ENCODE measurements at regions not wholly inside any gene's neighbourhood (a gene's known extent, or its start where the extent isn't known, plus 50 kb on each side); places are given as distances from the start of the nearest gene placed in this dataset.

GRCh38 chr16:65863236-65863635, 503.3 kb upstream of the CDH5 start:
- Histone ChIP-seq H3K4me1 (ENCODE audit: control insufficient read depth in 1 of 2, extremely low read depth in 1 of 2, insufficient read depth in 2 of 2, low read length in 2 of 2) (no peaks in the 10 kb centered on the region), H3K27me3 (replicated peaks in 1 of 2; ENCODE audit: control insufficient read depth in 2 of 2, extremely low read depth in 1 of 2, insufficient read depth in 2 of 2, low read length in 1 of 2) (peaks cover 0 to 2% of the 10 kb centered on the region in 2 experiments), H3K4me3 (ENCODE audit: control insufficient read depth in 1 of 2, extremely low read depth in 1 of 2, low read length in 1 of 2) (no peak overlapping the region), H3K27ac (ENCODE audit: low read length) (no peak overlapping the region), H3K36me3 (ENCODE audit: control insufficient read depth in 2 of 2, extremely low read depth in 1 of 2, insufficient read depth in 1 of 2, low read length in 1 of 2) (no peaks in the 10 kb centered on the region), H3K9me3 (no peaks in the 10 kb centered on the region)
- Mint-ChIP-seq H3K4me3 (no peak overlapping the region), H3K27me3 (no peaks in the 10 kb centered on the region), H3K9me3 (peaks cover 3 to 7% (median 6%) of the 10 kb centered on the region in 3 donors), H3K27ac (no peak overlapping the region), H3K4me1 (no peaks in the 10 kb centered on the region), H3K36me3 (no peaks in the 10 kb centered on the region)
- ChIA-PET POLR2A (no interaction called here), CTCF (no interaction called here)
- DNase-seq (no peak), ATAC-seq (replicated peaks in 1 of 4) (no peak)
- 80% methylated on average over 1 of the region's 2 CpGs for WGBS (ENCODE audit: insufficient coverage)

GRCh38 chr16:65861131-65861731, 505.3 kb upstream of the CDH5 start:
- Histone ChIP-seq H3K36me3 (ENCODE audit: control insufficient read depth in 2 of 2, extremely low read depth in 1 of 2, insufficient read depth in 1 of 2, low read length in 1 of 2) (no peaks in the 10 kb centered on the region), H3K27me3 (replicated peaks in 1 of 2; ENCODE audit: control insufficient read depth in 2 of 2, extremely low read depth in 1 of 2, insufficient read depth in 2 of 2, low read length in 1 of 2) (peaks cover 0 to 2% of the 10 kb centered on the region in 2 experiments), H3K27ac (ENCODE audit: low read length) (no peak overlapping the region), H3K4me1 (ENCODE audit: control insufficient read depth in 1 of 2, extremely low read depth in 1 of 2, insufficient read depth in 2 of 2, low read length in 2 of 2) (no peaks in the 10 kb centered on the region), H3K9me3 (no peaks in the 10 kb centered on the region), H3K4me3 (ENCODE audit: control insufficient read depth in 1 of 2, extremely low read depth in 1 of 2, low read length in 1 of 2) (no peak overlapping the region)
- no peaks in the 10 kb centered on the region for H3K27me3 Mint-ChIP-seq
- no peaks in the 10 kb centered on the region for H3K36me3 Mint-ChIP-seq
- ChIA-PET CTCF (no interaction called here), POLR2A (no interaction called here)
- no peak for DNase-seq
- H3K9me3 Mint-ChIP-seq: peaks cover 3 to 9% (median 7%) of the 10 kb centered on the region in 3 donors
- no peak overlapping the region for H3K27ac Mint-ChIP-seq
- no peak for ATAC-seq (replicated peaks in 1 of 4)
- H3K4me3 Mint-ChIP-seq: no peak overlapping the region
- no CpG with 5 or more reads among the region's 3 CpGs for WGBS (ENCODE audit: insufficient coverage)
- H3K4me1 Mint-ChIP-seq: no peaks in the 10 kb centered on the region

- Histone ChIP-seq H3K36me3 (ENCODE audit: control insufficient read depth in 2 of 2, extremely low read depth in 1 of 2, insufficient read depth in 1 of 2, low read length in 1 of 2) (no peaks in the 10 kb centered on the region), H3K27ac (ENCODE audit: low read length) (no peak overlapping the region), H3K27me3 (replicated peaks in 1 of 2; ENCODE audit: control insufficient read depth in 2 of 2, extremely low read depth in 1 of 2, insufficient read depth in 2 of 2, low read length in 1 of 2) (peaks cover 0 to 7% of the 10 kb centered on the region in 2 experiments), H3K4me1 (ENCODE audit: control insufficient read depth in 1 of 2, extremely low read depth in 1 of 2, insufficient read depth in 2 of 2, low read length in 2 of 2) (no peaks in the 10 kb centered on the region), H3K4me3 (ENCODE audit: control insufficient read depth in 1 of 2, extremely low read depth in 1 of 2, low read length in 1 of 2) (no peak overlapping the region), H3K9me3 (no peaks in the 10 kb centered on the region)
- Mint-ChIP-seq H3K4me3 (no peak overlapping the region), H3K9me3 (peaks cover 5 to 8% (median 6%) of the 10 kb centered on the region in 3 donors), H3K4me1 (no peaks in the 10 kb centered on the region), H3K27ac (no peak overlapping the region), H3K27me3 (no peaks in the 10 kb centered on the region), H3K36me3 (no peaks in the 10 kb centered on the region)
- ATAC-seq (replicated peaks in 1 of 4): no peak
- no peak for DNase-seq
- POLR2A ChIA-PET: no interaction called here
- WGBS (ENCODE audit: insufficient coverage): 82% methylated on average over 4 of the region's 11 CpGs
- CTCF ChIA-PET: interaction anchor here in 1 of 2 donors (0.6 kb wide), 1 partner anchor 51 kb away, joined by 3 read pairs; no protein-coding TSS in a partner anchor
Observed at GRCh38 chr16:65855171-65856145, 511.0 kb upstream of the CDH5 start.

GRCh38 chr16:65846210-65846602, 520.3 kb upstream of the CDH5 start:
- H3K27me3 Mint-ChIP-seq: peaks cover 0 to 3% of the 10 kb centered on the region in 2 donors
- no peak overlapping the region for H3K27ac Mint-ChIP-seq
- DNase-seq: no peak
- H3K4me1 Mint-ChIP-seq: no peaks in the 10 kb centered on the region
- no peaks in the 10 kb centered on the region for H3K9me3 ChIP-seq
- no peak overlapping the region for H3K4me3 Mint-ChIP-seq
- no peaks in the 10 kb centered on the region for H3K36me3 ChIP-seq (ENCODE audit: control insufficient read depth in 2 of 2, extremely low read depth in 1 of 2, insufficient read depth in 1 of 2, low read length in 1 of 2)
- no peaks in the 10 kb centered on the region for H3K27me3 ChIP-seq (replicated peaks in 1 of 2; ENCODE audit: control insufficient read depth in 2 of 2, extremely low read depth in 1 of 2, insufficient read depth in 2 of 2, low read length in 1 of 2)
- ChIA-PET POLR2A (no interaction called here), CTCF (no interaction called here)
- no peaks in the 10 kb centered on the region for H3K36me3 Mint-ChIP-seq
- H3K4me1 ChIP-seq (ENCODE audit: control insufficient read depth in 1 of 2, extremely low read depth in 1 of 2, insufficient read depth in 2 of 2, low read length in 2 of 2): no peaks in the 10 kb centered on the region
- H3K4me3 ChIP-seq (ENCODE audit: control insufficient read depth in 1 of 2, extremely low read depth in 1 of 2, low read length in 1 of 2): no peak overlapping the region
- no peak for ATAC-seq (replicated peaks in 1 of 4)
- H3K27ac ChIP-seq (ENCODE audit: low read length): no peak overlapping the region
- 82% methylated on average over 1 of the region's 1 CpG for WGBS (ENCODE audit: insufficient coverage)
- H3K9me3 Mint-ChIP-seq: peaks cover 0 to 6% (median 0%) of the 10 kb centered on the region in 3 donors

GRCh38 chr16:65845466-65846209, 520.9 kb upstream of the CDH5 start:
- ATAC-seq (replicated peaks in 1 of 4): no peak
- H3K27me3 Mint-ChIP-seq: peaks cover 0 to 3% of the 10 kb centered on the region in 2 donors
- no peak overlapping the region for H3K27ac Mint-ChIP-seq
- ChIA-PET CTCF (no interaction called here), POLR2A (no interaction called here)
- no peaks in the 10 kb centered on the region for H3K9me3 ChIP-seq
- H3K9me3 Mint-ChIP-seq: peaks cover 0 to 6% (median 0%) of the 10 kb centered on the region in 3 donors
- no peaks in the 10 kb centered on the region for H3K36me3 ChIP-seq (ENCODE audit: control insufficient read depth in 2 of 2, extremely low read depth in 1 of 2, insufficient read depth in 1 of 2, low read length in 1 of 2)
- H3K4me1 Mint-ChIP-seq: no peaks in the 10 kb centered on the region
- WGBS (ENCODE audit: insufficient coverage): 67% methylated on average over 1 of the region's 4 CpGs
- no peaks in the 10 kb centered on the region for H3K36me3 Mint-ChIP-seq
- DNase-seq: no peak
- H3K27ac ChIP-seq (ENCODE audit: low read length): no peak overlapping the region
- H3K4me3 Mint-ChIP-seq: no peak overlapping the region
- no peak overlapping the region for H3K4me3 ChIP-seq (ENCODE audit: control insufficient read depth in 1 of 2, extremely low read depth in 1 of 2, low read length in 1 of 2)
- H3K27me3 ChIP-seq (replicated peaks in 1 of 2; ENCODE audit: control insufficient read depth in 2 of 2, extremely low read depth in 1 of 2, insufficient read depth in 2 of 2, low read length in 1 of 2): no peaks in the 10 kb centered on the region
- H3K4me1 ChIP-seq (ENCODE audit: control insufficient read depth in 1 of 2, extremely low read depth in 1 of 2, insufficient read depth in 2 of 2, low read length in 2 of 2): no peaks in the 10 kb centered on the region

- Mint-ChIP-seq H3K27ac (no peak overlapping the region), H3K9me3 (peaks cover 0 to 6% (median 0%) of the 10 kb centered on the region in 3 donors), H3K27me3 (peaks cover 0 to 3% of the 10 kb centered on the region in 2 donors), H3K4me3 (no peak overlapping the region), H3K36me3 (no peaks in the 10 kb centered on the region), H3K4me1 (no peaks in the 10 kb centered on the region)
- Histone ChIP-seq H3K27me3 (replicated peaks in 1 of 2; ENCODE audit: control insufficient read depth in 2 of 2, extremely low read depth in 1 of 2, insufficient read depth in 2 of 2, low read length in 1 of 2) (no peaks in the 10 kb centered on the region), H3K27ac (ENCODE audit: low read length) (no peak overlapping the region), H3K9me3 (no peaks in the 10 kb centered on the region), H3K4me3 (ENCODE audit: control insufficient read depth in 1 of 2, extremely low read depth in 1 of 2, low read length in 1 of 2) (no peak overlapping the region), H3K4me1 (ENCODE audit: control insufficient read depth in 1 of 2, extremely low read depth in 1 of 2, insufficient read depth in 2 of 2, low read length in 2 of 2) (no peaks in the 10 kb centered on the region), H3K36me3 (ENCODE audit: control insufficient read depth in 2 of 2, extremely low read depth in 1 of 2, insufficient read depth in 1 of 2, low read length in 1 of 2) (no peaks in the 10 kb centered on the region)
- POLR2A ChIA-PET: no interaction called here
- ATAC-seq (replicated peaks in 1 of 4): no peak
- 20% methylated on average over 1 of the region's 2 CpGs for WGBS (ENCODE audit: insufficient coverage)
- CTCF ChIA-PET: no interaction called here
- DNase-seq: no peak
Observed at GRCh38 chr16:65843941-65844340, 522.5 kb upstream of the CDH5 start.

Measured in T-cell (primary cell).